ENCODE measurements at regions not wholly inside any gene's neighbourhood (a gene's known extent, or its start where the extent isn't known, plus 50 kb on each side); places are given as distances from the start of the nearest gene placed in this dataset.

- Histone ChIP-seq H3K4me3 (no peak overlapping the region), H3K9me3 (peaks cover 0 to 11% (median 0%) of the 10 kb centered on the region in 12 donors), H3K36me3 (no peaks in the 10 kb centered on the region), H3K27ac (no peak overlapping the region), H3K27me3 (no peaks in the 10 kb centered on the region), H3K4me1 (no peaks in the 10 kb centered on the region)
- TF ChIP-seq POLR2A (IDR thresholded peaks at IDR 0.05) (no peak), CTCF (IDR thresholded peaks at IDR 0.05) (no peak)
- DNase-seq (no peak), ATAC-seq (no peak)
- intact Hi-C loops (cut with DNase I) = no loop called here
- WGBS, 4 donors = 90 to 97% (median 93%) methylated on average over 3 of the region's 3 CpGs
These were observed 231.7 kb downstream of the FSIP2 start for GRCh38 chr2:185970148-185970852.

- DNase-seq (no peak), ATAC-seq (no peak)
- Histone ChIP-seq H3K27ac (no peak overlapping the region), H3K4me1 (no peaks in the 10 kb centered on the region), H3K36me3 (no peaks in the 10 kb centered on the region), H3K27me3 (no peaks in the 10 kb centered on the region), H3K4me3 (no peak overlapping the region), H3K9me3 (no peaks in the 10 kb centered on the region)
- TF ChIP-seq POLR2A (IDR thresholded peaks at IDR 0.05) (no peak), CTCF (IDR thresholded peaks at IDR 0.05) (no peak)
- WGBS, 4 donors = 67 to 87% (median 77%) methylated on average over 3 of the region's 3 CpGs
- intact Hi-C loops (cut with DNase I) = no loop called here
These were observed 240.2 kb downstream of the FSIP2 start for GRCh38 chr2:185978634-185979407.

- Histone ChIP-seq H3K27me3 (no peaks in the 10 kb centered on the region), H3K36me3 (no peaks in the 10 kb centered on the region), H3K27ac (no peak overlapping the region), H3K4me1 (no peaks in the 10 kb centered on the region), H3K9me3 (no peaks in the 10 kb centered on the region), H3K4me3 (no peak overlapping the region)
- DNase-seq = no peak
- intact Hi-C loops (cut with DNase I) = no loop called here
- TF ChIP-seq CTCF (IDR thresholded peaks at IDR 0.05) (peak in 1 of 12 donors; percentile 4), POLR2A (IDR thresholded peaks at IDR 0.05) (no peak)
- peak in 1 of 4 donors; percentile 13 for ATAC-seq
- WGBS, 4 donors = 80 to 94% (median 83%) methylated on average over 2 of the region's 2 CpGs
These were observed 241.0 kb downstream of the FSIP2 start for GRCh38 chr2:185979546-185980071.

- no peak overlapping the region for H3K4me3 ChIP-seq
- 90 to 94% (median 93%) methylated on average over 3 of the region's 3 CpGs for WGBS, 4 donors
- H3K9me3 ChIP-seq = no peaks in the 10 kb centered on the region
- DNase-seq (no peak), ATAC-seq (no peak)
- H3K27me3 ChIP-seq = no peaks in the 10 kb centered on the region
- TF ChIP-seq CTCF (IDR thresholded peaks at IDR 0.05) = no peak
- TF ChIP-seq POLR2A (IDR thresholded peaks at IDR 0.05) = no peak
- no peaks in the 10 kb centered on the region for H3K36me3 ChIP-seq
- intact Hi-C loops (cut with DNase I) = no loop called here
- H3K27ac ChIP-seq = no peak overlapping the region
- H3K4me1 ChIP-seq = no peaks in the 10 kb centered on the region
These were observed 242.3 kb downstream of the FSIP2 start for GRCh38 chr2:185980944-185981343.
